ENCODE measurements at regions not wholly inside any gene's neighbourhood (a gene's known extent, or its start where the extent isn't known, plus 50 kb on each side); places are given as distances from the start of the nearest gene placed in this dataset. TPM values are rescaled to one million over a fixed set of nuclear protein-coding genes. Genes with fewer than 3 reads are reported as not detected.
"Not testable (repeated sequence)": the region's sequence is repeated elsewhere in the genome, so short reads cannot be mapped to it uniquely, and the experiment has no call there.

DNA sequence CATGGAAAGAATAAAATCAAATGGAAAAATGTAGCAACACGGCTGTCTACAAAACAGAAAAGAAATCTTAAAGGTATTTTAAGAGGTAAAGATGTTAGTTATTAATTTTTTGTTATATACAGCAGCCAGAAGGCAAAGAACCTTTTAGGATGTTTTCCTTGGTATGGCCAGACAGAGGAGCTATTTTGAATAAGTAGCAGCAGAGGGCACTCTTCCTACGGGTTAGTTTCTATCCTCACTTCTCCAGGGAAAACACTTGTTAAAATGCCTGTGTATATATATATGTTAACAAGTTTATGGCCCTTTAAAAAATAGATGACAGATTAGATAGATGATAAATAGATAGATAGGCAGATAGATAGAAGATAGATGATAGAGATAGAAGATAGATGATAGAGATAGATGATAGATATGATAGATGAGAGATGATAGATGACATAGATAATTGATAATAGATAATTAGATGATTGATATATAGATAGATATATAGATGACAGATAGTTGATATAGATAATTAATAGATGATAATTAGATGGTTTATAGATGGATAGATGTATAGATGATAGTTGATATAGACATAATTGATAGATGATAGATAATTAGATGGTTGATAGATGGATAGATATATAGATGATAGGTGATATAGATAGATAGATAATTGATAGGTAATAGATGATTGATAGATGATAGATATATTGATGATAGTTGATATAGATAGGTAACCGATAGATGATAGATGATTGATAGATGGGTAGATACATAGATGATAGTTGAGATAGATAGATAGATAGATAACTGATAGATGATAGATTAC is 57.8 kb upstream of the WIPF3 start:
- TF ChIP-seq, protein P1, sequence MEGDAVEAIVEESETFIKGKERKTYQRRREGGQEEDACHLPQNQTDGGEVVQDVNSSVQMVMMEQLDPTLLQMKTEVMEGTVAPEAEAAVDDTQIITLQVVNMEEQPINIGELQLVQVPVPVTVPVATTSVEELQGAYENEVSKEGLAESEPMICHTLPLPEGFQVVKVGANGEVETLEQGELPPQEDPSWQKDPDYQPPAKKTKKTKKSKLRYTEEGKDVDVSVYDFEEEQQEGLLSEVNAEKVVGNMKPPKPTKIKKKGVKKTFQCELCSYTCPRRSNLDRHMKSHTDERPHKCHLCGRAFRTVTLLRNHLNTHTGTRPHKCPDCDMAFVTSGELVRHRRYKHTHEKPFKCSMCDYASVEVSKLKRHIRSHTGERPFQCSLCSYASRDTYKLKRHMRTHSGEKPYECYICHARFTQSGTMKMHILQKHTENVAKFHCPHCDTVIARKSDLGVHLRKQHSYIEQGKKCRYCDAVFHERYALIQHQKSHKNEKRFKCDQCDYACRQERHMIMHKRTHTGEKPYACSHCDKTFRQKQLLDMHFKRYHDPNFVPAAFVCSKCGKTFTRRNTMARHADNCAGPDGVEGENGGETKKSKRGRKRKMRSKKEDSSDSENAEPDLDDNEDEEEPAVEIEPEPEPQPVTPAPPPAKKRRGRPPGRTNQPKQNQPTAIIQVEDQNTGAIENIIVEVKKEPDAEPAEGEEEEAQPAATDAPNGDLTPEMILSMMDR (IDR thresholded peaks at IDR 0.05; ENCODE audit: insufficient read depth, low read depth, low read length), result peak; percentile 58
- POLR2A ChIA-PET, result no interaction called here
- CTCF ChIA-PET, result interaction anchor here (0.6 to 2.6 kb wide), 11 partner anchors 7 to 327 kb away, joined by 3 to 22 read pairs (median 4); no protein-coding TSS in a partner anchor

GRCh38 chr7:29749701-29750321 is 56.5 kb upstream of the WIPF3 start:
- TF ChIP-seq, protein P1 (IDR thresholded peaks at IDR 0.05; ENCODE audit: insufficient read depth, low read depth, low read length), result no peak
- Histone ChIP-seq H3K27me3 (ENCODE audit: control insufficient read depth, insufficient read depth, low read length) (no peaks in the 10 kb centered on the region; the same call in 1 of the 2 replicates), H3K36me3 (ENCODE audit: control insufficient read depth, insufficient read depth, low read length) (no peaks in the 10 kb centered on the region), H3K4me3 (ENCODE audit: low read depth, low read length) (no peak overlapping the region)
- POLR2A ChIA-PET, result no interaction called here
- DNase-seq (ENCODE audit: low read depth), result no peak
- CTCF ChIA-PET, result interaction anchor here (1.3 kb wide), 1 partner anchor 172 kb away, joined by 8 read pairs; no protein-coding TSS in a partner anchor

More for the DNA sequence above, 57.8 kb upstream of the WIPF3 start:
- H3K4me3 ChIP-seq (ENCODE audit: low read depth, low read length), result no peak overlapping the region
- no peaks in the 10 kb centered on the region for H3K36me3 ChIP-seq (ENCODE audit: control insufficient read depth, insufficient read depth, low read length)
- no peaks in the 10 kb centered on the region for H3K27me3 ChIP-seq (ENCODE audit: control insufficient read depth, insufficient read depth, low read length)
- no peak for DNase-seq (ENCODE audit: low read depth)

- H3K4me3 ChIP-seq (ENCODE audit: low read depth, low read length); H3K36me3 ChIP-seq (ENCODE audit: control insufficient read depth, insufficient read depth, low read length); DNase-seq (ENCODE audit: low read depth); H3K27me3 ChIP-seq (ENCODE audit: control insufficient read depth, insufficient read depth, low read length); POLR2A ChIA-PET: not testable (repeated sequence)
- CTCF ChIA-PET, result interaction anchor here (0.6 to 1.3 kb wide), 3 partner anchors 10 to 171 kb away, joined by 3 to 8 read pairs (median 3); no protein-coding TSS in a partner anchor
Measured at GRCh38 chr7:29750373-29750940, 55.9 kb upstream of the WIPF3 start.

DNA sequence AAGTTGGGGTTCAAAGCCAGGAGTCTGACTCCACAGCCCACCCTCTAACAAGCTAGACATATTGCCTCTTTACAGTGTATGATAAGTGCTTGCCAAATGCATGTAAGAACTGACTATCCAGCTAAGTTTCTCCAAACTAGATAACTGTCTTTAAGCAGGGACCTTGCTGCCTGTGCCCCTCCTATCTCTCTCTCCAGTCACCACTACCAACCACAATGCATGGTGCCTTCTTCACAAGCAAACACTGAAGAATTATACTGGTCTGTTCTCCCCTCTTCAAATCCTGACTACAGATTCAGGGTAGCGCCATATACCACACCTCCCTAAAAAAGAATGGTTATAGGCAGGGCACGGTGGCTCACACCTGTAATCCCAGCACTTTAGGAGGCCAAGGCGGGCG is 55.3 kb upstream of the WIPF3 start:
- CTCF ChIA-PET, result interaction anchor here (0.6 to 1.2 kb wide), 2 partner anchors 10 to 171 kb away, joined by 3 read pairs; no protein-coding TSS in a partner anchor
- DNase-seq (ENCODE audit: low read depth); POLR2A ChIA-PET; H3K4me3 ChIP-seq (ENCODE audit: low read depth, low read length); H3K27me3 ChIP-seq (ENCODE audit: control insufficient read depth, insufficient read depth, low read length); H3K36me3 ChIP-seq (ENCODE audit: control insufficient read depth, insufficient read depth, low read length): not testable (repeated sequence)

GRCh38 chr7:29754874-29755490 is 51.3 kb upstream of the WIPF3 start:
- TF ChIP-seq, protein P1 (IDR thresholded peaks at IDR 0.05; ENCODE audit: insufficient read depth, low read depth, low read length), result no peak
- DNase-seq (ENCODE audit: low read depth), result no peak
- Histone ChIP-seq H3K4me3 (ENCODE audit: low read depth, low read length) (no peak overlapping the region), H3K27me3 (ENCODE audit: control insufficient read depth, insufficient read depth, low read length) (no peaks in the 10 kb centered on the region; the same call in 1 of the 2 replicates), H3K36me3 (ENCODE audit: control insufficient read depth, insufficient read depth, low read length) (no peaks in the 10 kb centered on the region)
- POLR2A ChIA-PET, result no interaction called here
- CTCF ChIA-PET, result interaction anchor here (1.3 kb wide), 1 partner anchor 7 kb away, joined by 3 read pairs; no protein-coding TSS in a partner anchor

Small RNA genes in the stretch of these regions (small RNA-seq; reads per million reads assigned to genes)
- not detected for gene MIR550A3 (ENCODE audit: insufficient read length, low read depth, low replicate concordance)
- not detected for gene TMSB4XP3 (ENCODE audit: insufficient read length, low read depth, low replicate concordance)

All from BJ (cell line).